Renal pelvis (tissue), 1 donor: ENCODE measurements at regions not wholly inside any gene's neighbourhood (a gene's known extent, or its start where the extent isn't known, plus 50 kb on each side); places are given as distances from the start of the nearest gene placed in this dataset.

Experiments
- DNase-seq: peaks from one replicate; pipeline ENCODE4 v3.0.0-alpha.2; 2013

GRCh38 chr13:111950697-111951096 lies 116.3 kb upstream of the SOX1 start:
- DNase-seq, result no peak

- no peak for DNase-seq
Measured at GRCh38 chr13:111952032-111952431, 114.9 kb upstream of the SOX1 start.

- DNase-seq, result no peak
Measured at GRCh38 chr13:111952814-111953213, 114.1 kb upstream of the SOX1 start.

GRCh38 chr13:111953546-111954178 lies 113.3 kb upstream of the SOX1 start:
- DNase-seq, result no peak

- DNase-seq, result no peak
Measured at GRCh38 chr13:111954661-111955411, 112.1 kb upstream of the SOX1 start.

- DNase-seq, result no peak
Measured at GRCh38 chr13:111955412-111956065, 111.4 kb upstream of the SOX1 start.

- no peak for DNase-seq
Measured at GRCh38 chr13:111956261-111957151, 110.4 kb upstream of the SOX1 start.

- no peak for DNase-seq
Measured at GRCh38 chr13:111957913-111958450, 109.0 kb upstream of the SOX1 start.

- DNase-seq, result no peak
Measured at GRCh38 chr13:111958612-111959395, 108.1 kb upstream of the SOX1 start.

- DNase-seq, result no peak
Measured at GRCh38 chr13:111960152-111960772, 106.7 kb upstream of the SOX1 start.

- DNase-seq, result no peak
Measured at GRCh38 chr13:111961236-111961635, 105.7 kb upstream of the SOX1 start.

- DNase-seq, result no peak
Measured at GRCh38 chr13:111961651-111962192, 105.2 kb upstream of the SOX1 start.

- no peak for DNase-seq
Measured at GRCh38 chr13:111962431-111962891, 104.5 kb upstream of the SOX1 start.

- no peak for DNase-seq
Measured at GRCh38 chr13:111963031-111963430, 103.9 kb upstream of the SOX1 start.

GRCh38 chr13:111964411-111965035 lies 102.4 kb upstream of the SOX1 start:
- no peak for DNase-seq

- DNase-seq, result no peak
Measured at GRCh38 chr13:111965466-111966214, 101.3 kb upstream of the SOX1 start.

GRCh38 chr13:111966933-111967332 lies 100.0 kb upstream of the SOX1 start:
- no peak for DNase-seq

- no peak for DNase-seq
Measured at GRCh38 chr13:111967572-111968201, 99.3 kb upstream of the SOX1 start.
